ENCODE measurements at regions not wholly inside any gene's neighbourhood (a gene's known extent, or its start where the extent isn't known, plus 50 kb on each side); places are given as distances from the start of the nearest gene placed in this dataset.
A peak's percentile ranks its signal among the peaks of the same experiment; 100 is the strongest.
"Not testable (repeated sequence)": the region's sequence is repeated elsewhere in the genome, so short reads cannot be mapped to it uniquely, and the experiment has no call there.

DNA sequence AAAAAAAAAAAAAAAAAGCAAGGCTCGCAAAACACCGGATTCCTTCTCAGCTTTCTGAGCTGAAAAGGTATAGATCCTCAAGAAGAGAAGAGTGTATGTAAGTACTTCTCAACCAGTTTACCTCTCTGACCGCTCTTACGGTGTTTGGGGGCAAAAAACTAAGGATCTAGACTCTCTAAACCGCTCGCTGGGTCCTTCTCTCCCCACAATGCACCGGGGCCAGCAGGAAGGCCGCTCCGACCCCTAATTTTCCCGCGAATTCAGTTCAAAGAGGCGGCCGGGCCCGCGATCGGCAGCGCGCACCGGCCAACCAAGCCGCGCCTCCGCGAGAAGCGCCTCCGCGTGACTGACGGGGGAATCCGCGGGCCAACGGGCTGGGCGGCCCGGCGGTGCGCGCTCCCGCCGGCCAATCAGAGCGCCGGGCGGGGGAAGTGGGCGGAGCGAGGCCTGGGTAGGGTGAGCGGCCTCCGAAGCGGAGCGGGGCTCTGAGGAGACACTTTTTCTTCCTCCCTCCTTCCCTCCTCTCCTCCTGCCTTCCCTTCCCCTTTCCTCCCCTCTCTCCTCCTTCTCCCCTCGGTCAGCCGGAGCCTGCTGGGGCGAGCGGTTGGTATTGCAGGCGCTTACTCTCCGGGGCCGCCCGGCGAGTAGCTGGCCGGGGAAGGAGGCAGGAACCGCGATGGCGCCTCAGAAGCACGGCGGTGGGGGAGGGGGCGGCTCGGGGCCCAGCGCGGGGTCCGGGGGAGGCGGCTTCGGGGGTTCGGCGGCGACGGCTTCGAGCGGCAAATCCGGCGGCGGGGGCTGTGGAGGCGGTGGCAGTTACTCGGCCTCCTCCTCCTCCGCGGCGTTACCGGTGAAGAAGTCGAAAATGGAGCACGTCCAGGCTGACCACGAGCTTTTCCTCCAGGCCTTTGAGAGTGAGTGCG, 93.0 kb downstream of the CRLF3 start (continued):
- peak; percentile 70; the same call in 1 of the 2 replicates for TF ChIP-seq SALL1 (CRISPR knock-in tag; IDR thresholded peaks at IDR 0.05)
- TF ChIP-seq HNRNPK (IDR thresholded peaks at IDR 0.05; ENCODE audit: low read depth, low read length, poor library complexity, severe bottlenecking) = peak; percentile 82
- TF ChIP-seq ZFX (CRISPR knock-in tag; IDR thresholded peaks at IDR 0.05; ENCODE audit: low read depth) = peak; percentile 93
- TF ChIP-seq MXI1 (IDR thresholded peaks at IDR 0.05; ENCODE audit: borderline replicate concordance, low read depth, low read length) = peak; percentile 34; the same call in 1 of the 3 replicates
- TF ChIP-seq ZFY (CRISPR knock-in tag; IDR thresholded peaks at IDR 0.05) = peak; percentile 92
- TF ChIP-seq, protein P1, sequence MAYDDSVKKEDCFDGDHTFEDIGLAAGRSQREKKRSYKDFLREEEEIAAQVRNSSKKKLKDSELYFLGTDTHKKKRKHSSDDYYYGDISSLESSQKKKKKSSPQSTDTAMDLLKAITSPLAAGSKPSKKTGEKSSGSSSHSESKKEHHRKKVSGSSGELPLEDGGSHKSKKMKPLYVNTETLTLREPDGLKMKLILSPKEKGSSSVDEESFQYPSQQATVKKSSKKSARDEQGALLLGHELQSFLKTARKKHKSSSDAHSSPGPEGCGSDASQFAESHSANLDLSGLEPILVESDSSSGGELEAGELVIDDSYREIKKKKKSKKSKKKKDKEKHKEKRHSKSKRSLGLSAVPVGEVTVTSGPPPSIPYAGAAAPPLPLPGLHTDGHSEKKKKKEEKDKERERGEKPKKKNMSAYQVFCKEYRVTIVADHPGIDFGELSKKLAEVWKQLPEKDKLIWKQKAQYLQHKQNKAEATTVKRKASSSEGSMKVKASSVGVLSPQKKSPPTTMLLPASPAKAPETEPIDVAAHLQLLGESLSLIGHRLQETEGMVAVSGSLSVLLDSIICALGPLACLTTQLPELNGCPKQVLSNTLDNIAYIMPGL (CRISPR knock-in tag; IDR thresholded peaks at IDR 0.05; ENCODE audit: borderline replicate concordance in 1 of 2, low read depth in 1 of 2) = peak; percentile 32 to 73; a peak in 2 of 4 replicates
- TF ChIP-seq KAT7 (CRISPR knock-in tag; IDR thresholded peaks at IDR 0.05; ENCODE audit: borderline replicate concordance) = 0 out of 2 replicates have a peak, but pooled peaks have one; percentile 50
- TF ChIP-seq ZNF143 (CRISPR knock-in tag; IDR thresholded peaks at IDR 0.05) = peak; percentile 85
- TF ChIP-seq ZNF572 (CRISPR knock-in tag; IDR thresholded peaks at IDR 0.05) = 0 out of 2 replicates have a peak, but pooled peaks have one; percentile 29

- peak overlapping the region; percentile 71 for H3K9ac ChIP-seq (ENCODE audit: insufficient read depth, low read depth, low read length)
- BruUV-seq (replicated peaks) = TSS peak; percentile 94
- H3K36me3 ChIP-seq (replicated peaks in 1 of 2; ENCODE audit: control insufficient read depth in 1 of 2, insufficient read depth in 2 of 2, low read length in 2 of 2); FAIRE-seq; H3K27me3 ChIP-seq (ENCODE audit: control insufficient read depth in 1 of 2, insufficient read depth in 2 of 2, low read length in 2 of 2); CTCF ChIA-PET (ENCODE audit: low intra/inter-chr PET ratio, low total read pairs); DNase-seq (ENCODE audit: low spot score); in situ Hi-C loops (cut with HindIII; ENCODE audit: extremely low pct_ligation_motif_present, low pct_unique_long_range_greater_than_20kb); POLR2A ChIA-PET; H3K9me3 ChIP-seq (ENCODE audit: low read length); intact Hi-C loops (cut with micrococcal nuclease; ENCODE audit: unreplicated experiment); ATAC-seq: not testable (repeated sequence)
- H3K4me2 ChIP-seq (ENCODE audit: low read depth, low read length) = peak overlapping the region; percentile 70
- H3K79me2 ChIP-seq (ENCODE audit: insufficient read depth, low read length) = peaks cover 39% of the 10 kb centered on the region
- peak overlapping the region; percentile 78 for H3K27ac ChIP-seq (ENCODE audit: extremely low read length, insufficient read depth, low read length)
- WGBS (ENCODE audit: low lambda C conversion rate) = 30% methylated on average over 17 of the region's 17 CpGs
- peak overlapping the region; percentile 40 to 60 (median 42); a peak in 5 of 6 replicates for H3K4me3 ChIP-seq (replicated peaks in 1 of 3; ENCODE audit: insufficient read depth in 1 of 3, low read depth in 2 of 3, low read length in 3 of 3)
- H3K4me1 ChIP-seq (ENCODE audit: insufficient read depth, low read length) = peaks cover 38% of the 10 kb centered on the region
- peak overlapping the region; percentile 97 for H2AFZ ChIP-seq (ENCODE audit: low read length)
- peaks cover 16% of the 10 kb centered on the region for H4K20me1 ChIP-seq (ENCODE audit: insufficient read depth, low read length)
These were observed 93.7 kb downstream of the CRLF3 start for GRCh38 chr17:30730837-30731209.
